Esophagus muscularis mucosa (tissue), 3 donors: ENCODE measurements at regions not wholly inside any gene's neighbourhood (a gene's known extent, or its start where the extent isn't known, plus 50 kb on each side); places are given as distances from the start of the nearest gene placed in this dataset.

Source experiments
- POLR2A ChIP-seq: fragments of 450-650 bp; IDR thresholded peaks from one replicate; pipeline ENCODE4 v1.6.1; 2017; ENCODE audit warnings: antibody characterized with exemption, moderate library complexity, mild to moderate bottlenecking, low read depth
- TF ChIP-seq, protein P1 (sequence below), 3 experiments: fragments of 200-600 bp in 2 of 3; fragments of 450-650 bp in 1 of 3; sonication (generic) in 2 of 3; IDR thresholded peaks; one replicate each; pipeline ENCODE4 v1.5.1; 2017 to 2019; ENCODE audit warnings: antibody characterized with exemption in 3 of 3, mild to moderate bottlenecking in 2 of 3, moderate library complexity in 1 of 3

- TF ChIP-seq, protein P1, sequence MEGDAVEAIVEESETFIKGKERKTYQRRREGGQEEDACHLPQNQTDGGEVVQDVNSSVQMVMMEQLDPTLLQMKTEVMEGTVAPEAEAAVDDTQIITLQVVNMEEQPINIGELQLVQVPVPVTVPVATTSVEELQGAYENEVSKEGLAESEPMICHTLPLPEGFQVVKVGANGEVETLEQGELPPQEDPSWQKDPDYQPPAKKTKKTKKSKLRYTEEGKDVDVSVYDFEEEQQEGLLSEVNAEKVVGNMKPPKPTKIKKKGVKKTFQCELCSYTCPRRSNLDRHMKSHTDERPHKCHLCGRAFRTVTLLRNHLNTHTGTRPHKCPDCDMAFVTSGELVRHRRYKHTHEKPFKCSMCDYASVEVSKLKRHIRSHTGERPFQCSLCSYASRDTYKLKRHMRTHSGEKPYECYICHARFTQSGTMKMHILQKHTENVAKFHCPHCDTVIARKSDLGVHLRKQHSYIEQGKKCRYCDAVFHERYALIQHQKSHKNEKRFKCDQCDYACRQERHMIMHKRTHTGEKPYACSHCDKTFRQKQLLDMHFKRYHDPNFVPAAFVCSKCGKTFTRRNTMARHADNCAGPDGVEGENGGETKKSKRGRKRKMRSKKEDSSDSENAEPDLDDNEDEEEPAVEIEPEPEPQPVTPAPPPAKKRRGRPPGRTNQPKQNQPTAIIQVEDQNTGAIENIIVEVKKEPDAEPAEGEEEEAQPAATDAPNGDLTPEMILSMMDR (IDR thresholded peaks at IDR 0.05) = no peak
- TF ChIP-seq POLR2A = no peak
These were observed 203.2 kb downstream of the METTL4 start for GRCh38 chr18:2368102-2368501.
